Panc1 (cell line): ENCODE measurements at regions not wholly inside any gene's neighbourhood (a gene's known extent, or its start where the extent isn't known, plus 50 kb on each side); places are given as distances from the start of the nearest gene placed in this dataset.

Source experiments
- ATAC-seq: fragments of 200-7000 bp; cut with Tn5 transposase; 2 replicates; pipeline ENCODE4 v1.9.1; 2020; ENCODE audit warnings: mild to moderate bottlenecking, moderate library complexity
- BruUV-seq: library from RNA; stranded (reverse); fragments of 400-500 nt; replicated peaks from 2 replicates; lab custom pipeline; 2021; lab: Mats Ljungman, UMichigan
- CTCF ChIA-PET: fragments of 300-600 bp; sonication (Branson Sonifier 250); formaldehyde crosslinking; loops from one replicate; lab custom pipeline; 2022; ENCODE audit warnings: antibody characterized with exemption; lab: Charles Lee
- POLR2A ChIA-PET: fragments of 300-600 bp; sonication (Branson Sonifier 250); formaldehyde crosslinking; loops from one replicate; lab custom pipeline; 2022; ENCODE audit warnings: antibody characterized with exemption; lab: Charles Lee
- DNase-seq: peaks from one replicate; pipeline ENCODE4 v3.0.0-alpha.2; 2010; ENCODE audit warnings: low read depth, low spot score
- H3K27ac ChIP-seq: 2 replicates; pipeline ENCODE4 v1.5.1; 2011; ENCODE audit warnings: mild to moderate bottlenecking, low read length, inconsistent platforms
- H3K27me3 ChIP-seq: fragments of 200-500 bp; sonication (Bioruptor generic); 2 replicates; pipeline ENCODE4 v1.6.0; 2014; ENCODE audit warnings: low read length, inconsistent platforms; ENCODE audit not compliant: control insufficient read depth, insufficient read depth
- H3K36me3 ChIP-seq: fragments of 200-500 bp; sonication (Bioruptor generic); 2 replicates; pipeline ENCODE4 v1.5.1; 2014; ENCODE audit warnings: inconsistent platforms, mild to moderate bottlenecking, low read length, moderate library complexity; ENCODE audit not compliant: control insufficient read depth, insufficient read depth
- H3K4me1 ChIP-seq: 2 replicates; pipeline ENCODE4 v1.5.1; 2011; ENCODE audit warnings: inconsistent platforms, mild to moderate bottlenecking, low read length, moderate library complexity; ENCODE audit not compliant: control insufficient read depth, insufficient read depth
- H3K4me3 ChIP-seq, 2 experiments: 2 replicates each; pipeline ENCODE4 v1.5.1; 2011 to 2012; ENCODE audit warnings: low read depth in 2 of 2, low read length in 2 of 2, mild to moderate bottlenecking in 2 of 2, inconsistent platforms in 1 of 2, moderate library complexity in 1 of 2
- H3K9me3 ChIP-seq: fragments of 200-500 bp; sonication (Bioruptor generic); 2 replicates; pipeline ENCODE4 v1.5.1; 2014; ENCODE audit warnings: low read depth, mild to moderate bottlenecking, inconsistent platforms, low read length, moderate library complexity; ENCODE audit not compliant: control insufficient read depth, insufficient read depth
- CTCF ChIP-seq: fragments of 450-650 bp; IDR thresholded peaks from 2 replicates; pipeline ENCODE4 v1.5.1; 2017; ENCODE audit warnings: mild to moderate bottlenecking
- POLR2AphosphoS5 ChIP-seq: IDR thresholded peaks from 2 replicates; pipeline ENCODE4 v1.6.1; 2012; ENCODE audit warnings: mild to moderate bottlenecking, low read depth, low read length, moderate library complexity
- SIN3A ChIP-seq: IDR thresholded peaks from 2 replicates; pipeline ENCODE4 v1.6.1; 2012; ENCODE audit warnings: low read depth, mild to moderate bottlenecking, low read length, moderate library complexity, borderline replicate concordance; ENCODE audit not compliant: insufficient read depth
- TCF7L2 ChIP-seq: IDR thresholded peaks from 2 replicates; pipeline ENCODE4 v1.6.1; 2011; ENCODE audit warnings: mild to moderate bottlenecking, low read depth, low read length, inconsistent platforms
- in situ Hi-C: cut with HindIII; loops from 2 replicates; pipeline ENCODE4 v1.10.0; 2016; ENCODE audit warnings: low sequenced_read_pairs, low pct_unique_long_range_greater_than_20kb
- intact Hi-C: fragments of 100-400 bp; cut with micrococcal nuclease; formaldehyde crosslinking; loops from one replicate; pipeline ENCODE4 v1.10.0; 2022; ENCODE audit not compliant: unreplicated experiment
- TF ChIP-seq, protein P1 (sequence below), 2 experiments: IDR thresholded peaks; 2 replicates each; pipeline ENCODE4 v1.6.1; 2011 to 2012; ENCODE audit warnings: low read depth in 2 of 2, control low read depth in 1 of 2, low read length in 1 of 2, mild to moderate bottlenecking in 1 of 2, moderate library complexity in 1 of 2; ENCODE audit not compliant: insufficient read depth in 1 of 2

GRCh38 chr13:72495681-72496080 lies 231.7 kb downstream of the MZT1 start:
- no peak for ATAC-seq
- H3K4me1 ChIP-seq = no peaks in the 10 kb centered on the region
- DNase-seq = no peak
- intact Hi-C loops = no loop called here
- no peak overlapping the region for H3K4me3 ChIP-seq
- in situ Hi-C loops = no loop called here
- no peak overlapping the region for H3K27ac ChIP-seq
- H3K36me3 ChIP-seq = no peaks in the 10 kb centered on the region
- no peaks in the 10 kb centered on the region for H3K27me3 ChIP-seq
- ChIA-PET POLR2A (no interaction called here), CTCF (no interaction called here)
- BruUV-seq = no TSS peak
- TF ChIP-seq SIN3A (no peak), TCF7L2 (no peak), POLR2AphosphoS5 (no peak), CTCF (no peak)
- TF ChIP-seq, protein P1, sequence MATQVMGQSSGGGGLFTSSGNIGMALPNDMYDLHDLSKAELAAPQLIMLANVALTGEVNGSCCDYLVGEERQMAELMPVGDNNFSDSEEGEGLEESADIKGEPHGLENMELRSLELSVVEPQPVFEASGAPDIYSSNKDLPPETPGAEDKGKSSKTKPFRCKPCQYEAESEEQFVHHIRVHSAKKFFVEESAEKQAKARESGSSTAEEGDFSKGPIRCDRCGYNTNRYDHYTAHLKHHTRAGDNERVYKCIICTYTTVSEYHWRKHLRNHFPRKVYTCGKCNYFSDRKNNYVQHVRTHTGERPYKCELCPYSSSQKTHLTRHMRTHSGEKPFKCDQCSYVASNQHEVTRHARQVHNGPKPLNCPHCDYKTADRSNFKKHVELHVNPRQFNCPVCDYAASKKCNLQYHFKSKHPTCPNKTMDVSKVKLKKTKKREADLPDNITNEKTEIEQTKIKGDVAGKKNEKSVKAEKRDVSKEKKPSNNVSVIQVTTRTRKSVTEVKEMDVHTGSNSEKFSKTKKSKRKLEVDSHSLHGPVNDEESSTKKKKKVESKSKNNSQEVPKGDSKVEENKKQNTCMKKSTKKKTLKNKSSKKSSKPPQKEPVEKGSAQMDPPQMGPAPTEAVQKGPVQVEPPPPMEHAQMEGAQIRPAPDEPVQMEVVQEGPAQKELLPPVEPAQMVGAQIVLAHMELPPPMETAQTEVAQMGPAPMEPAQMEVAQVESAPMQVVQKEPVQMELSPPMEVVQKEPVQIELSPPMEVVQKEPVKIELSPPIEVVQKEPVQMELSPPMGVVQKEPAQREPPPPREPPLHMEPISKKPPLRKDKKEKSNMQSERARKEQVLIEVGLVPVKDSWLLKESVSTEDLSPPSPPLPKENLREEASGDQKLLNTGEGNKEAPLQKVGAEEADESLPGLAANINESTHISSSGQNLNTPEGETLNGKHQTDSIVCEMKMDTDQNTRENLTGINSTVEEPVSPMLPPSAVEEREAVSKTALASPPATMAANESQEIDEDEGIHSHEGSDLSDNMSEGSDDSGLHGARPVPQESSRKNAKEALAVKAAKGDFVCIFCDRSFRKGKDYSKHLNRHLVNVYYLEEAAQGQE (IDR thresholded peaks at IDR 0.05; ENCODE audit: insufficient read depth in 1 of 2, low read depth in 2 of 2, low read length in 1 of 2) = no peak
- no peaks in the 10 kb centered on the region for H3K9me3 ChIP-seq

GRCh38 chr13:72489751-72490150 lies 237.7 kb downstream of the MZT1 start:
- intact Hi-C loops (no loop called here), in situ Hi-C loops (no loop called here)
- H3K27me3 ChIP-seq = no peaks in the 10 kb centered on the region
- ATAC-seq (no peak), DNase-seq (no peak)
- TF ChIP-seq, protein P1 (IDR thresholded peaks at IDR 0.05; ENCODE audit: insufficient read depth in 1 of 2, low read depth in 2 of 2, low read length in 1 of 2) = no peak
- no peak for TF ChIP-seq TCF7L2
- no peak for TF ChIP-seq POLR2AphosphoS5
- TF ChIP-seq SIN3A = no peak
- TF ChIP-seq CTCF = no peak
- ChIA-PET CTCF (no interaction called here), POLR2A (no interaction called here)
- H3K4me3 ChIP-seq = no peak overlapping the region
- H3K9me3 ChIP-seq = no peaks in the 10 kb centered on the region
- no peak overlapping the region for H3K27ac ChIP-seq
- no peaks in the 10 kb centered on the region for H3K36me3 ChIP-seq
- no TSS peak for BruUV-seq
- H3K4me1 ChIP-seq = no peaks in the 10 kb centered on the region
